GM12878 (cell line): ENCODE measurements at regions not wholly inside any gene's neighbourhood (a gene's known extent, or its start where the extent isn't known, plus 50 kb on each side); places are given as distances from the start of the nearest gene placed in this dataset.

Experiments
- ATAC-seq: fragments of 200-7000 bp; cut with Tn5 transposase; 3 replicates; pipeline ENCODE4 v1.9.1; 2020; ENCODE audit warnings: mild to moderate bottlenecking, moderate library complexity
- BruUV-seq: library from RNA; stranded (reverse); fragments of 400-500 nt; replicated peaks from 2 replicates; lab custom pipeline; 2021; lab: Mats Ljungman, UMichigan
- CTCF ChIA-PET: fragments of 300-600 bp; sonication (Branson Sonifier 250); formaldehyde crosslinking; extraction: SDS; loops from one replicate; lab custom pipeline; 2021; ENCODE audit warnings: inconsistent platforms; lab: Yijun Ruan, JAX
- POLR2A ChIA-PET: fragments of 350-600 bp; formaldehyde crosslinking; extraction: SDS; loops from one replicate; lab custom pipeline; 2021; ENCODE audit warnings: inconsistent platforms; lab: Charles Lee
- RAD21 ChIA-PET: fragments of 300-600 bp; sonication (Branson Sonifier 250); formaldehyde crosslinking; loops from one replicate; lab custom pipeline; 2023; ENCODE audit warnings: antibody characterized with exemption; ENCODE audit not compliant: unreplicated experiment; lab: Charles Lee
- SMC1A ChIA-PET: fragments of 300-600 bp; sonication (Branson Sonifier 250); formaldehyde crosslinking; loops from one replicate; lab custom pipeline; 2023; ENCODE audit not compliant: unreplicated experiment, uncharacterized antibody; lab: Charles Lee
- DNase-seq: peaks from one replicate; pipeline ENCODE4 v3.0.0-alpha.2; 2011; ENCODE audit warnings: low read depth, low spot score
- FAIRE-seq: peaks from 3 replicates; lab custom pipeline; 2011; peaks lifted over from hg19 to GRCh38; lab: Jason Lieb, UNC
- H2AFZ ChIP-seq: 2 replicates; pipeline ENCODE4 v1.6.0; 2011; ENCODE audit warnings: low read depth, low read length, control low read depth; ENCODE audit not compliant: control insufficient read depth
- H3K27ac ChIP-seq: 2 replicates; pipeline ENCODE4 v1.5.1; 2011; ENCODE audit warnings: control low read depth; ENCODE audit not compliant: control insufficient read depth, insufficient read depth
- H3K27me3 ChIP-seq, 2 experiments: replicated peaks in 1 of 2; 2 replicates each; pipeline versions ENCODE4 v1.6.0 to v1.6.1; 2011; ENCODE audit warnings: low read length in 1 of 2; ENCODE audit not compliant: control insufficient read depth in 2 of 2, insufficient read depth in 2 of 2
- H3K36me3 ChIP-seq, 2 experiments: 2 replicates each; pipeline ENCODE4 v1.5.1; 2011; ENCODE audit warnings: low read length in 1 of 2; ENCODE audit not compliant: control insufficient read depth in 2 of 2, insufficient read depth in 2 of 2
- H3K4me1 ChIP-seq: 2 replicates; pipeline ENCODE4 v1.6.1; 2011; ENCODE audit warnings: mild to moderate bottlenecking, low read length, moderate library complexity, mixed read lengths; ENCODE audit not compliant: control insufficient read depth, insufficient read depth
- H3K4me2 ChIP-seq: 2 replicates; pipeline ENCODE4 v1.6.0; 2011; ENCODE audit warnings: control low read depth; ENCODE audit not compliant: control insufficient read depth, insufficient read depth
- H3K4me3 ChIP-seq: fragments of 200-600 bp; sonication (generic); 2 replicates; pipeline ENCODE4 v1.5.1; 2016
- H3K79me2 ChIP-seq: 2 replicates; pipeline ENCODE4 v1.6.0; 2011; ENCODE audit warnings: low read length; ENCODE audit not compliant: control insufficient read depth, insufficient read depth
- H3K9ac ChIP-seq: 2 replicates; pipeline ENCODE4 v1.8.0; 2011; ENCODE audit warnings: low read length, control low read depth, mixed read lengths; ENCODE audit not compliant: control insufficient read depth, insufficient read depth
- H3K9me3 ChIP-seq: replicated peaks from 3 replicates; pipeline ENCODE4 v1.5.1; 2011; ENCODE audit warnings: mild to moderate bottlenecking, low read length; ENCODE audit not compliant: control insufficient read depth, insufficient read depth
- H4K20me1 ChIP-seq: 2 replicates; pipeline ENCODE4 v1.6.0; 2011; ENCODE audit not compliant: control insufficient read depth, insufficient read depth
- CREB1 ChIP-seq: IDR thresholded peaks from 2 replicates; pipeline ENCODE4 v1.6.1; 2012; ENCODE audit warnings: low read depth, mild to moderate bottlenecking, inconsistent platforms
- CTCF ChIP-seq, 3 experiments: IDR thresholded peaks in 2 of 3; conservative IDR thresholded peaks in 1 of 3; 2 replicates each; pipeline ENCODE4 v1.5.1; 2011; ENCODE audit warnings: low read depth in 3 of 3, low read length in 3 of 3, mild to moderate bottlenecking in 3 of 3, control low read depth in 2 of 3, moderate library complexity in 2 of 3, inconsistent platforms in 1 of 3, mixed read lengths in 1 of 3; ENCODE audit not compliant: control insufficient read depth in 2 of 3, insufficient read depth in 1 of 3; ENCODE audit errors: extremely low read depth in 1 of 3
- EED ChIP-seq: sonication (generic); IDR thresholded peaks from 2 replicates; pipeline ENCODE4 v1.6.1; 2016; ENCODE audit warnings: antibody characterized with exemption, low read depth
- FOXM1 ChIP-seq: IDR thresholded peaks from 2 replicates; pipeline ENCODE4 v1.6.1; 2012; ENCODE audit warnings: low read depth, mild to moderate bottlenecking, inconsistent platforms, low read length, moderate library complexity
- JUND ChIP-seq: IDR thresholded peaks from 2 replicates; pipeline ENCODE4 v1.6.1; 2012; ENCODE audit warnings: low read depth, mild to moderate bottlenecking, low read length, improper control_type of control experiment, moderate library complexity
- MEF2A ChIP-seq: IDR thresholded peaks from 2 replicates; pipeline ENCODE4 v1.6.1; 2011; ENCODE audit warnings: low read depth, mild to moderate bottlenecking, low read length, moderate library complexity; ENCODE audit not compliant: insufficient read depth
- NFYB ChIP-seq: IDR thresholded peaks from 2 replicates; pipeline ENCODE4 v1.6.1; 2011; ENCODE audit warnings: low read depth, mild to moderate bottlenecking, low read length, improper control_type of control experiment, moderate library complexity; ENCODE audit not compliant: insufficient read depth
- WRNIP1 ChIP-seq: IDR thresholded peaks from 2 replicates; pipeline ENCODE4 v1.6.1; 2011; ENCODE audit warnings: low read depth, low read length, improper control_type of control experiment, borderline replicate concordance
- ZNF384 ChIP-seq: IDR thresholded peaks from 2 replicates; pipeline ENCODE4 v1.6.1; 2012; ENCODE audit warnings: low read depth, mild to moderate bottlenecking, low read length, improper control_type of control experiment, borderline replicate concordance
- WGBS: methylation state at CpG from one replicate; pipeline ENCODE4 v1.1.6; 2016; ENCODE audit warnings: low lambda C conversion rate; ENCODE audit not compliant: insufficient replicate concordance, insufficient coverage; ENCODE audit errors: missing lambda C conversion rate; 5-methylcytosine and 5-hydroxymethylcytosine counted together
- in situ Hi-C: fragments of 300-500 bp; cut with MboI; formaldehyde crosslinking; loops from 9 replicates; pipeline ENCODE4 v1.14.3; 2018; ENCODE audit warnings: mixed read lengths
- intact Hi-C: fragments of 100-400 bp; cut with micrococcal nuclease; formaldehyde crosslinking; loops from one replicate; pipeline ENCODE4 v1.14.2; 2022; ENCODE audit not compliant: unreplicated experiment

- WGBS, result 42% methylated on average over 21 of the region's 21 CpGs
- ChIA-PET SMC1A (no interaction called here), CTCF (no interaction called here), RAD21 (no interaction called here), POLR2A (no interaction called here)
- Histone ChIP-seq H3K9ac (no peak overlapping the region), H4K20me1 (no peaks in the 10 kb centered on the region), H3K4me1 (no peaks in the 10 kb centered on the region), H3K36me3 (no peaks in the 10 kb centered on the region), H3K27ac (no peak overlapping the region), H3K27me3 (no peaks in the 10 kb centered on the region), H2AFZ (no peak overlapping the region), H3K79me2 (no peaks in the 10 kb centered on the region), H3K4me2 (no peak overlapping the region), H3K9me3 (no peaks in the 10 kb centered on the region), H3K4me3 (no peak overlapping the region)
- BruUV-seq, result no TSS peak
- intact Hi-C loops, result no loop called here
- ATAC-seq, result no peak
- no peak for TF ChIP-seq JUND
- no peak for TF ChIP-seq WRNIP1
- TF ChIP-seq ZNF384, result no peak
- TF ChIP-seq CREB1, result no peak
- no peak for TF ChIP-seq EED
- no peak for TF ChIP-seq MEF2A
- TF ChIP-seq CTCF (IDR thresholded peaks at IDR 0.05 in 2 of 3, conservative IDR thresholded peaks at IDR 0.05 in 1 of 3; ENCODE audit: control insufficient read depth in 2 of 3, extremely low read depth in 1 of 3, insufficient read depth in 1 of 3, low read depth in 3 of 3, low read length in 3 of 3), result no peak
- TF ChIP-seq NFYB, result no peak
- TF ChIP-seq FOXM1, result no peak
- in situ Hi-C loops, result no loop called here
- DNase-seq, result no peak
- FAIRE-seq, result no peak
These were observed 286.8 kb downstream of the MYCN start for GRCh38 chr2:16226943-16227664.
